ENCODE measurements at regions not wholly inside any gene's neighbourhood (a gene's known extent, or its start where the extent isn't known, plus 50 kb on each side); places are given as distances from the start of the nearest gene placed in this dataset.

DNA sequence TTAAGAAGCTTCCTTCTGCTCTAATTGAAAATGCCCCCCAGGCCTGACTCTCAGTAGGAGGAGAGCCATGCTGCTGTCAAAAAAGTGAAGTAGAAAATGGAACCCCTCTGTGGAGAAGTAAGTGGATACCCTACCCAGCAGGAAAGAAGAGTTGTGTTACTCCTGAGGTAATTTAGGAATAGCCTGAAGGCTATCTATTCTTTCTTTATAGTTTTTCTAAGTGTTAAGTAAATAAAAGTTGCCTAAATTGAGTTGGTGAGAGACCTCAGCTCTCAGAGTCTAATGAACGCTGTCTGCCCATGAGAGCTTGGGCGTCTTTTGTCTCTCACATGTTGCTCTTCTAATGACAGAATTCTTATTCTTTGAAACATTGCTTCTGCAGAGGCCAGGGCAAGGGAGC lies 116.2 kb downstream of the NSUN3 start:
- DNase-seq, result no peak

DNA sequence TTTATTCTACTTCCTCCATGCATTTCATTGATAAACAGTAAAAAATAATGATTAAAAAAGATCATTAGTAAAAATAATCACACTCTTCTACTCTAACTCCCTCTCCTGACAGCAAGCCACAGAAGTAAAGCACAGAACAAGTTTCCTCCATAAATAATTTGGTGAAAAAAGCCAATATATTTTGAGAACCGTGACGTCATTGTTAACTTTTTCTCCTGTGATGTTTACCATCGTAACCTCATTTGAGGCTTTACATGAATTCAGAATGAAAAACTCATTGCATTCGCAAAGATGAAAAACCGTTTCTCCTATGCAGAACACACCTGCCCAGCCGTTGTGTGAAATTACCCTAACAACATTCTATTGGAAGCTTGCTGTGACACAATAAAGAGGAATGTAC lies 120.7 kb downstream of the NSUN3 start:
- no peak for DNase-seq

DNA sequence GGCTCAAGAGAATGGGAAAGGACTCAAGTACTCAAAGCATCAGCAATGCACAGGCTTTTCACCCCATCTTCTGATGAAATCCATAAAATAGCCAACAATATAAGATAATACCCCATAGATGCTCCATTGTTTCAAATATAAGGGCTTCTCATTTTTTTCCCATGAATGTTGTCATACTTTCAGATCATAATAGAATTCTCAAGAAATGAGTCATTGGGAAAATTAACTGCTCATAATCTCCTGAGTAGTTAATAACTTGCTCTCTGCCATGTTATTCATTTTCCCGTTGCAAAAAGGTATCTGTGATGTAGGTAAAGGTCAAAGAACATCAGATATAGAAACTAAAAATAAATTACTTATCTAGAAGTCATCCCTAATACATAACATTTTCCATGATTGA lies 121.9 kb downstream of the NSUN3 start:
- DNase-seq, result no peak

DNA sequence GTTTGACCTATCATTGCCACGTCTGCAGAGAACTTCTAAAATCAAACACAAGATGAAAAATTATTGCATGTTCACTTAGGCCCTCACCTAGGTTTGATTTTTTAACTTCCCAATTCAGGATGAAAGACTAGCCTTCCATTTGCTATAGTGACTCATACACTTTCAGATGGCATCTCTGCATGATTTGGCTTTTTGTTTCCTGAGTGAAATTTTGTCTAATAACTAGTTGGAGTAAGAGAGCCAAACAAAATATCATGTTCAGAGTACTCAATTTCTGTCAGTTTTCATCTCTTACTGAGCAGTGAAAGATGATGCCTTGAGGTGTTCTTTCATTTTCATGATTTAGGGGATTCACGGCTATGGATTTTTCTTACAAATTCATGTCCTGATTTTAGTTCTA lies 122.9 kb downstream of the NSUN3 start:
- DNase-seq, result no peak

DNA sequence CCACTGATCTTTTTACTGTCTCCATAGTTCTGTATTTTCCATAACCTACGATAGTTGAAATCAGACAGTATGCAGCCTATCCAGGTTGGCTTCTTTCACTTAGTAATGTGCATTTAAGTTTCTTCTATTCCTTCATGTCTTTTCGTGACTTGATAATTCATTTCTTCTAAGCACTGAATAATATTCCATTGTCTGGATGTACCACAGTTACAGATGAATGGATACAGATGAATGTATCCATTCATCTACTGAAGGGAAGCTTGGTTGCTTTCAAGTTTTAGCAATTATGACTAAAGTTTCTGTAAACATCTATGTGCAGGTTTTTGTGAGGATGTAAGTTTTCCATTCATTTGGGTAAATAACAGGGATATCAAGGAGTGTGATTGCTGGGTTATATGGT lies 124.8 kb downstream of the NSUN3 start:
- no peak for DNase-seq

DNA sequence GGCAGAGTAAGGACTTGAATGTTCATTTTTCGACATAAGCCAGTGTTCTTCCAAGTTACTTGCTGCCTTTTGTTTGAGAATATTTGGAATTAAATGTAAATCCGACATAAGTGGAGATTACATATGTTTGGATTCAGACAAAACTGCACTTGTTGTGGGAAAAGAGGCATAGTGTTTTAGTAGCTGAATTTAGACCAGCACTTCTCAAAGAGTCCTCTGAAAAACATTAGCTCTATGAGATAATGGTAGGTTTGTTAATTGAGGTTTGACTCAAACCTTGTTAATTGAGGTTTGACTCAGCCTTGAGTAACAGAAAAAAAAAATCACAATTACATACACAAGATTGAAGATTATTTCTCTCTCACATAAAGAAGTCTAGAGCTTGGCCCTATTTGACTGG lies 132.5 kb downstream of the NSUN3 start:
- no peak for DNase-seq

DNA sequence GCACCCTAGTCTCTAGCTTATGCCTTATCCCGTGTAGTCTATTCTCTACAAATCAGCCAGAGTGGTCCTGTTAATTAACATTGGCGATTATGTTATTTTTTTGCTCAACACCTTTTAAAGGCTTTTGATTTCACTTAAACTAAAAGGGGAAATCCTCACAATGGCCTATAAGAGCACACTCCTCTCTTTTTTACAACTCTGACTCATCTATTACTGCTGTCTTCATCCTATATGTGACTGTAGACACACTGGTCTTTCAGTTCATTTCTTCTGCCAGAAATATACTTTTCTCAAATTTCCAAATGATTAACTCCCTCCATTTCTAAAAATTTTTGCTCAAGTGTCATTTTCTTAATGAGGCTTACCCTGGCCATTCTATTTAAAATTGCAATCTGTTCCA lies 143.4 kb downstream of the NSUN3 start:
- no peak for DNase-seq

DNA sequence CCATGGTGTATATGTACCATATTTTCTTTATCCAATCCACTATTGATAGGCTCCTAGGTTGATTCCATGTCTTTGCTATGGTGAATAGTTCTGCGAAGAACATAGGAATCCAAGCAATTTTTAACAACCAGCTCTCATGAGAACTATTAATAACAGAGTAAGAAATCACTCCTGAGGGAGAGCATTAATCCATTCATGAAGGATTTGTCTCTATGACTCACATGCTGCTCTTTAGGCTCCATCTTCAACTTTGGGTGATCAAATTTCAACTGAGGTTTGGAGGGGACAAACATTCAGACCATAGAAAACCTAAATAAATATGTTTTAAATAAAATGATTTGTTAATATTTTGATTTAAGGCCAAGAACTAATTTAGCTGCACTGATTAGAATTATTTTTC lies 147.4 kb downstream of the NSUN3 start:
- no peak for DNase-seq

DNA sequence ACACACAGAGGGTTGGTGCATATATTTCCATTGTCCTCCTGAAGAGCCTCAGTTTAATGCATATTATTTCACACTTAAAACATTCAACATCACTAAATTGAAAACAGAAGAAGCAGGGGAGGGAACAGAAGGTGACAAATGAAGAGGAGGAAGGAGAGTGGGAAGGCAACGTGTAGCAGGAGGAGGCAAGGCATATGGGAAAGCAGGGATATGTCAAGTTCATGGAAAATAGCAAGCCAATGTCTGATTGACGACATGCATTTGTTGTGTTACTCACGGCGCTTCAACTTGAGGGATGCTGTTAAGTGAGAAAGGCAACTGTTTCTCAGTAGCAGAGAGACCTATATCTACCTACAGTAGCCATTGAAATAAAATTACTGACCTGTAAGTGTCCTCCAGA lies 154.5 kb downstream of the NSUN3 start:
- no peak for DNase-seq

DNA sequence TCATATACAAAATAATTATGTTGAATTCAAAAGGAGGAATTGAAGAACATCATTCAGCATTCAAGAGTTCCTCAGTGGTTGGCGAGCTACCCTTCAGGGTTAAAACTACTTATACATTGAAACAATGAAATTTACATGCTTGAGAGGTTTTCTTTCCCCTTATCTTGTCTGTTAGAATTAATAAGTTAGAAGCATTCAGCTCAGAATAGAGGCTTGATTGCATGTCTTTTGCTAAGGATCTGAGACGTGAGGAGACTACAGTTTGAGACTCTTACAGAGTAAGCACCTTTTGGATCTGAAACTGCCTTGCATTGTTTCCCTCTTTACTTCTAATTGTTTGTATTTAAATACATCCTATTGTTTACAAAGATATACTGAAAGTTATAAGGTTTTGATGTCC lies 157.6 kb downstream of the NSUN3 start:
- no peak for DNase-seq

DNA sequence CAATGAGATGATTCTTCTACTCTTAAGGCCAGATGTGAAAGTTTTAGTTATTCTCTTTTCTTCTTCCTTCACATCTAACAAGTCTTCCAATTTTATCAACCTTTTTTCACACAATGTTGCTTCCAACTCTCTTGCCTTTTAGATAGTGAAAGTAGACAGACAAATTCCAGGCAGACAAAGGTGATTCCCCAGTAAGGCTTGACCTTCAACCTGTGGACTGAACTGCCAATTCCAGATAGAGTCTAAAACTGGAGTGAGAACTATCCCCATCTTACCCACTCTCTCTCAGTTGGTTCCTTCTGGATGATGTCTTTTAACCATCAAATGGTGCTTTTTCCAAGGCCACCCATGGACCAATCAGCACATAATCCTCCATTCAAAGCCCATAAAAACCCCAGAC lies 159.0 kb downstream of the NSUN3 start:
- DNase-seq, result no peak

DNA sequence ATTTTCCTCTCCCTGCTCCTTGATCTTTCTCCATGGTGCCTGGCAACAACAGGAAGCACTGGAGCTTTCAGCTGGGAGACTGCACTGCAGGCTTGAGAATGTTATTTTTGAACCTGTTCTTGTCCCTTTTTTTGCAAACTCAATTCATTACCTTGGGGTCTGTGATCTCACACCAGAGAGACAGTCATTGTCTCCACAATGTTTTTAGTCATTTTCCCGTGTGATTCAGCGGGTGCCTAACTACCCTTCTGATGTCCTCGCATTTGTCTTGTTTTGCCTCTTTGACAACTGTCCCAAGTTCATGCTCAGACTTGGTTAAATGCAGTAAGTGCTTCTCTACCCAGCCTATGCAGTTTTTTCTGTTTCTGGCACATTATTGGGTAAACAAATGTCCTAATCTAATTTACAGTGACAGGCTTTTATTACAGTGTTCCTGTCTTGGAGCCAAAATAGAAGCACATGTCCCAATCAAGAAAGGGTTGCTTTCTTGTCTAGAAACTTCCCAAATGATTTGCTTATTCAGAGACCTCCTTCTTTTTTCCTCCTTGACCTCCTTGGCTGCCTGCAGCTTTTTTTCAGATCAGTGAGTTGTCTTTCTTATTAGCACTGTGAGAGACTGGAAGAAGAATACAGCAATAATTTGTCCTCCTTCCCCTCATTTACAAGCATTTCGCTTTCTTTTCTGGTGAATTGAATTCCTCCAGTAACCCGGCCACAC lies 162.4 kb downstream of the NSUN3 start:
- no peak for DNase-seq

DNA sequence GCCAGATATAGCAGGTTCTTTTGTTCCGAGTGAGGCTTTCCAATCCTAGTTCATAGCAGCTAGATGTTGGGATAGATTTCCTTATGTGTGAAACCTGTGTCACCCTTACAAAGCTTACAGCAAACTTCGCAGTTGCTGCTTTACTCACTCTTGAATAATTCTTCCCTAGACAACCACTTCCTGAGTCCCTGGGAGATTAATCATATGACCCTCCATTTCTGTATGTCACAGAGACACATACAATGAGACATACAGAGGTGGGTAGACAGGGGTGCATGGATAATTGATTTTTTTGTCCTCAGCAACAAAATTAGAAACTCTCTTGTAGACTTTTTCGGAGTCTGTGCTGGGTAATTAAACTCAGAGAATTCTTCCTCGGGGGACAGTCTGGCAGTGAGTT lies 163.2 kb downstream of the NSUN3 start:
- DNase-seq, result no peak

DNA sequence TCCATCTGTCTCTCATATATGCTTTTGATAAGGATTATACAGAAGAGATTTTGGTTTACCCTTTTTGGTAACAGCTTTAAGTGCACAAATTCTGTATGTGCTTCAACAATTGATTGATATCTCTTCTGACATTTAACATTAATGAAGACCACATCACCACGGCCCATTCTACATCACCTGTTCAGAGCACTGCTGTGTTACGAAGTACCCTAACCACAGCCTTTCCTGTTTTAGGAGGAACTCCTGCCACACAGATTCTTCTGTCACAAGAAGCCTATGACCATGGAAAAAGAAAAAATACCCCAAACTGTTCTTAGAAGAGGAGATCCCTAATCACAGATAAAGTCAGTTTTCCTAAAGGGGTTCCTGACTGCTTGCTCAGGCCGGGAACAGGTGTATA lies 170.1 kb downstream of the NSUN3 start:
- DNase-seq, result no peak

DNA sequence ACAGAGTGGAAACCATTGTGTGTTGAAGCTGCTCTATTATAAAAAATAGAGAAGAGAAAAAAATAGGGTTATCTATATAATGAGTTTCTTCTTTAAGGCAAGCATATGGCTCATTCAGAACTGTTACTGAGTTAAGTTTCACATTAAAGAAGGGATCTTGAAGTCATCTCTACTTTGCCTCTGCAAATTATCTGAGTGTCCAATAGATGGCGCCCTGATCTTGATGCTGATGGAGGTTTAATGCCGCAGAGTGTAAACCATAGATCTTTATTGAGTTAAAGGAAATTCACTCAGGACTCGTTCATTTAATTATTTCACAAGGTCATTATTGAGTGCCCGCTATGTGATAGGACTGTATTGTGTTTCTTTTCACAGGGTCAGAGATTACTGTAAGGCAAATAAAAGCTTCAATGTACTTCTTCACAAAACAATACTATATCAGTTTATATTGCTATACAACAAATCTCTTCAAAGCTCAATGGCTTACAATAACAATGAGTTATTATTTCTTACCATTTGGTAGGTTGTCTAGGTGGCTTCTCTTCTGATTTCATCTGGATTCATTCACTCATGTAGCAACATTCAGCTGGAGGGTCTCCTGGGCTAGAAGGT lies 171.4 kb downstream of the NSUN3 start:
- DNase-seq, result no peak

DNA sequence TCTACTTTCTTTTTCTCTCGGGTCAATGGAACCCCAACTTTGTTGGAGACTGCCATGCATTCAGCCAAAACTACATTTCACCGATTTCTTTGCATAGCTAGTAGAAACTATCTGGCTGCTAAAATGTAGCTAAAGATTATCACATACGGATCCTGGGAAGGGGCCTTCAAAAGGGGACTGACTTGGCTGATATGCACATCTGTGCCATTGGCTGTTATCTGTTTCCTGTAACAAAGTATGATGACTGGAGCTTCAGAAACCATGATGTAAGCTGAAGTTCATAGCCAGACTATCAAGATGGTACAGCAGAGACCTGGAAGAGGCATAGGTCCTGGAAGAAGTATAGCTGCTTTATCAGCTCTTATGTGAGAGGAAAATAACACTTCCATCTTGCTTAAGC lies 179.1 kb downstream of the NSUN3 start:
- no peak for DNase-seq

DNA sequence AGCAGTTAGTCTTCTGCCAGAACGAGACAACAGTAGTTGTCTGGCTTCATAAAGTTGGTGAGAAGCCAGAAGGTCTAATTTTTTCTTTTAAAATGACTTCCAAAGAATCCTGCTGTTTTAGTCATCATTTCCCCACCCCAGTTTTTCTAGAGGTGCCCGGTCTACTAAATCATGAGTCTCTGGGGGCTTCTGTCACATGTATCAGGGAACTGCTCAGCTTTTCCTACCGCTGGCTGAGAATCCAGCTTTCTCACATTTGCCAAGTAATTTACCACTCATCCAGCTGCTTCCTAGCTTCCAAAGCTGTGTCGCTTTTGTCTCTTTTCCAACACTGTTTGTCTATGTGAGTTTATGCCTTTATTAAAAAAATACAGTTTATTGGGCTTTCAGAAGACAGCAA lies 183.3 kb downstream of the NSUN3 start:
- no peak for DNase-seq

DNA sequence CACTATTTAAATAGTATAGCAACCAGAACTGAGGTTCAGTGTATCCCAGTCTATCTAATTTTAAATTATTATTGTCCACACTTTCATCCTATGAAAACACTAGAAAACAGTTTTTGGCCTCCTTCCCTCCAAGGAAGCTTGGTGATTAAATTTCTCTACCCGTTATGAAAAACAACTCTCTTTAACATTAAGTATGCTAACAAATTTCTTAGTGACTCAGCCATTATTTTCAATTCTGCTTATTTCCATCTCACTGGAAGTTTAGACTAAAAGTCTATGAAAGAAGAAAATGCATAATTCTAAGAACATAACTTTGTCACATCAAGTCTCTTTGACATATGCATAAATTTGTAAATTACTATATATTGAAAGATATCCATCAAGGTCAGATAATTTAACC lies 185.2 kb downstream of the NSUN3 start:
- no peak for DNase-seq

DNA sequence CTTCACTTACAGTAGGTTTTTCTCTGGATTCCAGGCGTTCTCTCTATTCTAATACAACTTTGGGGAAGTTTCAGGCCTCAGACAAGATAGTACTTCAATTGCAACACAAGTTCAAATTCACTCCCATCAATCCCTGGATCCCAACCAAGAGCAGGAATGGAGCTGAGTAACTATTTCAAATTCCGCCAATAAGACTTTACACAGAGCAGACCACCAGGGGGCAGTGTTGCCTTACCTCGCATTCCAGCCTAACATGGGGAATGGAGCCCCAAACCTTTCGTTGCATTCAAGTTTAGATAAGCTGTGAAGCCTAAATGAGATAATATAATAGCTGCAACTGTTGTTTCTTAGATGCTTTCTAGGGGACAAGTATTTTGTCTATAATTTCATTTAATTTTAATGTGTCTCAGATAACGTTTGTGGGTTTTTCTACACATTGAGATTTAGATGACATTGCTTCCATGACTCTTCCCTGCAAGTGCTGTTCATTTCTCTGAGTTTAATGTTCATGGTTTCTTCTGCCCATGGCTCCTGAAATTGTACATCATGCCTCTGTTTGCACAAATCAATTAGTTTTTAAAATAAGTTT lies 186.7 kb downstream of the NSUN3 start:
- peak; percentile 20 for DNase-seq

DNA sequence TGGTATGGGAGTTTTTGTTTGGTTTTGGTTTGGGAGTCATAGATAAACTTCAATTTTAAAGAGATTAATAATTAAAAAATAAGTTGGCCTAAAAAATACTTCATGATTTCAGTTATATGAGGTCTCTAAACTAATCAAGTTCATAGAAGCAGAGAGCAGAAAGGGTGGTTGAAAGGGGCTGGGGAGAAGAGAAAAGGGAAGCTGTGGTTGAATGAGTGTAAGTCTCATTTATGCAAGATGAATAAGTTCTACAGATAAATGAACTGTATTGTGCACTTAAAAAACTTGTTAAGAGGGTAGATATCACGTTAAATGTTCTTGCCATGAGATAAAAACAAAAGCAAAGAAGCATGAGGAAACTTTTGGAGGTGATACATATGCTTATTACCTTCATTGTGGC lies 188.7 kb downstream of the NSUN3 start:
- no peak for DNase-seq

DNA sequence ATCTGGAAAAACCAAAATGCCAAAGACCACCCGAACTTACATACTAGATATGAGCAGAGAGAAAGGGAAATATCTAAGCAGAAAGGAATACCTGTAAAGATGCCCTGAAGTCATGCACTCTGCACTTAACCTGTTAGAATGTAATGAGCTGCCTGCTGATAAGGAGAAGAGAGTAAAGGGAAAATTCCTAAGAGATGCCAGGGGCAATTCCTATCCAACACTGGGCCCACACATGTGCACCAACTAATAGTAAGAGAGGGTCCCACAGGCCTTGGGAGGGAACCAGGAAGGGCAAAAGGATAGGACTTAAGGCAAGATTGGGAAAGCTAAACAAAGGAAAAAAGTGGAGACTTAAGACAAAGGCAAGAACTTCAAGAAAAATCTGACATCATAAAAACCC lies 189.5 kb downstream of the NSUN3 start:
- DNase-seq, result no peak

DNA sequence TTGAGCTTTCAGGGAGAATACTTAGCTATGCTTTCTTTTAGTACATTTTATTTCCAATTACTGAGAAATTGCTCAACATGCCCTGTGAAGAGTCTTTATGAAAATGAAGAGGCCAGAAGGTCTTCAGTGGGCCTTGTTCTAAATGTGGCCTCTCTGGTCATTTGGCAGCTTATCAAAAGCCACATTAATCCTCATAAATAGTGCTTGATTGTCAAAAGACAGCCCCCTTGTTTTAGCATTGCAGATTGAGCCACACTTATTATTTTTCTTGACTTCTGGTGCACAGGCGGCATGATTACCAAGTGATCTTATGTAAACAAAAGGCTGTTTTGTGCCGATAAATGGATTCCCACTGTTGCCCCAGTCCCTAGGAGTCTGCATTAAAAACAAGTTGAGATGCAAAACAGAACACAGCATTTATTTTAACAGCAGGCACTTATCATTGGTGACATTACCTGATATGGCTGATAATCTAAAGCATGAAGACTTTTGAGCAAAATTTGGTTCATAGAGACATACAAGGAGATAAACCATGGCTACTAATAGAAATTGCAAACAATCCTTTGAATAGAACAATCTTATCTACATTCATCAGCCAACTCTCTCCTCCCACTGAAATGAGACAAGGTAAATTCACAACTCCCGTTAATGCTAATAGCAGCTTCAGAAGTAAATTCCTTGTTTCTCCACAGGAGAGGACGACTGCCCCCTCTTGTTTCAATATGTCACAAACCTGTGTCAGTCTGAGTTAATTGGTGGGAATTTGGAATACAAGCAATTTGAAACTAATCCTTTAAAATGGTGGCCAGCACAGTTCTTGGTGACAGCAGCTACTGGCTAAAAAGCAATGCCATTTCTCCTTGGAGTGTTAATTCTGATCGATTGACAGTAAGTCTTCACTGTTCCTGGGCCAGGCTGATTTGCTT lies 194.3 kb downstream of the NSUN3 start:
- DNase-seq, result no peak

DNA sequence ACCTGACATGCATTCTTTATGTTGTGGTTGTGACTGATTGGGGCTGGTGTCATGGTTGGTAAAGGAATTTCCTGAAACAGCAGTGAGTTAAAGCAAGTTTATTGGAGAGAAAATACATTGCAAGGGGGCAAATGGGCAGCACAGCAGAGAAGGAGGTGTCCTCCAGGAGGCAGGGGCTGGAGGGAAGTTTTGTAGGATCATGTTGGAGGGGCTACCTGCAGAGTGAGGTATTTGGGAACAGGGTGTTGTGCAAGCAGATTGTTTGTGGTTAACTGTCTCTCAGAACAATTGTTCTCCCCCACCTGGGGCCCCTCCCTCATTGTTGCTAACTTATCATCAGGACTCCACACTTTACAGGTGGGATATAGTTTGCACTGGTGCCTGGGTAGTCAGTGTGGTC lies 196.0 kb downstream of the NSUN3 start:
- no peak for DNase-seq

DNA sequence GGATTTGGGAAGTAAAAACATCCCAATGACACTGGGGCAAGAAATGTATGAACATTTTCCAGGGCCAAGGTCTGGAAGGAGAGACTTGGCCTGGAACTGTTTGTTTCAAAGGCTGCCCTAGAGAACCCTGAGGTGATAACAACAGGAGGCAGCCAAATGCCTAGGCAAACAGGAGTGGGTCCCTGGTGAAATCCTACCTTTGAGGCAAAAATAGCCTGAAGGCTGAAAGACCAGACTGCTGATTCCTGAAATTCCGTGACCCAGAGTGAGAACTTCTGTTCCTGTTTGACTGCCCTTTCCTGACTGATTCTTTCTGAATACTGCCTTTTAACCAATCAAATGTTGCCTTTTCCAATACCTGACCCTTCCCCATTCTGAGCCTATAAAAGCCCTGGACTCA lies 196.4 kb downstream of the NSUN3 start:
- DNase-seq, result no peak

All from CD4-positive, alpha-beta T cell treated with Interleukin-15 for 1 hour (primary cell).